NB4 (cell line): ENCODE measurements at regions not wholly inside any gene's neighbourhood (a gene's known extent, or its start where the extent isn't known, plus 50 kb on each side); places are given as distances from the start of the nearest gene placed in this dataset.

Source experiments
- DNase-seq: peaks from one replicate; pipeline ENCODE4 v3.0.0; 2010; ENCODE audit warnings: low read depth
- H3K4me3 ChIP-seq: one replicate; pipeline ENCODE4 v1.5.1; 2011; ENCODE audit warnings: mild to moderate bottlenecking, low read depth, low read length, moderate library complexity
- MYC ChIP-seq: IDR thresholded peaks from 2 replicates; pipeline ENCODE4 v1.6.1; 2011; ENCODE audit warnings: low read depth, low read length
- POLR2A ChIP-seq: IDR thresholded peaks from 2 replicates; pipeline ENCODE4 v1.6.1; 2011; ENCODE audit warnings: mild to moderate bottlenecking; ENCODE audit not compliant: insufficient read length; ENCODE audit errors: extremely low read depth
- TF ChIP-seq, protein P1 (sequence below): IDR thresholded peaks from 2 replicates; pipeline ENCODE4 v1.6.1; 2011; ENCODE audit warnings: low read depth, low read length
- TF ChIP-seq, protein P2 (sequence below): IDR thresholded peaks from one replicate; pipeline ENCODE4 v1.5.1; 2012; ENCODE audit warnings: low read depth, low read length

DNA sequence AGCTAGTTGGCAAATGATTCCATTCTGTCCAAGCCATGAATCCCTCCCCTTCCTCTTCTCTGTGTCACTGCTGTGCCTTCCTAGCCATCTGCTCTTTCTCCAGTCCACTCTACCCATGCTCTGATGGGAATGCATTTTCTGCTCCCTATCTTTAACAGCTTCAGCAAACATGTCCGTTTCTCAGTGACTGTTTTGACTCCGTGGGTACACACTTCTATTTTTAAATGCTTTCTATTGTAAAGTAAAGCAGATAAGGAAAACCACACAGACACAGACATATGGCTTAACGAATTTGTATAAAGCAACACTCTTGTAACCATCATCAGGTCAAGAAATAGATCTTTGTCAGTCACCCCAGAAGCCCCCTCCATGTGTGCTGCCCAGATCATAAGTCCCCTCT is 72.4 kb upstream of the KLHL13 start:
- TF ChIP-seq, protein P1, sequence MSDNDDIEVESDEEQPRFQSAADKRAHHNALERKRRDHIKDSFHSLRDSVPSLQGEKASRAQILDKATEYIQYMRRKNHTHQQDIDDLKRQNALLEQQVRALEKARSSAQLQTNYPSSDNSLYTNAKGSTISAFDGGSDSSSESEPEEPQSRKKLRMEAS = no peak
- TF ChIP-seq POLR2A (no peak), MYC (no peak)
- TF ChIP-seq, protein P2, sequence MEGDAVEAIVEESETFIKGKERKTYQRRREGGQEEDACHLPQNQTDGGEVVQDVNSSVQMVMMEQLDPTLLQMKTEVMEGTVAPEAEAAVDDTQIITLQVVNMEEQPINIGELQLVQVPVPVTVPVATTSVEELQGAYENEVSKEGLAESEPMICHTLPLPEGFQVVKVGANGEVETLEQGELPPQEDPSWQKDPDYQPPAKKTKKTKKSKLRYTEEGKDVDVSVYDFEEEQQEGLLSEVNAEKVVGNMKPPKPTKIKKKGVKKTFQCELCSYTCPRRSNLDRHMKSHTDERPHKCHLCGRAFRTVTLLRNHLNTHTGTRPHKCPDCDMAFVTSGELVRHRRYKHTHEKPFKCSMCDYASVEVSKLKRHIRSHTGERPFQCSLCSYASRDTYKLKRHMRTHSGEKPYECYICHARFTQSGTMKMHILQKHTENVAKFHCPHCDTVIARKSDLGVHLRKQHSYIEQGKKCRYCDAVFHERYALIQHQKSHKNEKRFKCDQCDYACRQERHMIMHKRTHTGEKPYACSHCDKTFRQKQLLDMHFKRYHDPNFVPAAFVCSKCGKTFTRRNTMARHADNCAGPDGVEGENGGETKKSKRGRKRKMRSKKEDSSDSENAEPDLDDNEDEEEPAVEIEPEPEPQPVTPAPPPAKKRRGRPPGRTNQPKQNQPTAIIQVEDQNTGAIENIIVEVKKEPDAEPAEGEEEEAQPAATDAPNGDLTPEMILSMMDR = no peak
- DNase-seq = peak; percentile 0
- H3K4me3 ChIP-seq = no peak overlapping the region

GRCh38 chrX:118189628-118190027 is 73.0 kb upstream of the KLHL13 start:
- no peak for TF ChIP-seq MYC
- TF ChIP-seq POLR2A = no peak
- TF ChIP-seq, protein P1 = no peak
- TF ChIP-seq, protein P2 = no peak
- no peak overlapping the region for H3K4me3 ChIP-seq
- no peak for DNase-seq

DNA sequence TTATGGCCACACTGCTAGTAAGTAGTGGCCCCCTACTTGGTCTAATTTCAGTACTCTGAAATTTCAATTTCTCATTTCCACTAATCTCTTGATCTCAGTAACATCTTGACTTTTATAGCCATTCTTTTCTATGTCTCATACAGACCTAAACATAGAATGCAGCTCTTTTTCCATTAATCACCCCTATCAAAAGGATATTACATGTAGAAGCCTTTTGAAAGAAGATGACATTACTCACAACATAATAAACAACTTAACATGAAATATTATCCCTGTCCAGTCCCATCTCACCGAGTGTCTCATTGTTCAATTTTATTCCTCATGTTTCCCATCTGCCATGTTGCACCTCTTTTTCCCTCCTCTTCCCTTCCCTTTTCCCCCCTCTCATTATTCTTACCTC is 81.1 kb upstream of the KLHL13 start:
- no peak for DNase-seq
- H3K4me3 ChIP-seq = no peak overlapping the region
- TF ChIP-seq, protein P1 = no peak
- TF ChIP-seq MYC = no peak
- TF ChIP-seq, protein P2 = no peak
- no peak for TF ChIP-seq POLR2A

DNA sequence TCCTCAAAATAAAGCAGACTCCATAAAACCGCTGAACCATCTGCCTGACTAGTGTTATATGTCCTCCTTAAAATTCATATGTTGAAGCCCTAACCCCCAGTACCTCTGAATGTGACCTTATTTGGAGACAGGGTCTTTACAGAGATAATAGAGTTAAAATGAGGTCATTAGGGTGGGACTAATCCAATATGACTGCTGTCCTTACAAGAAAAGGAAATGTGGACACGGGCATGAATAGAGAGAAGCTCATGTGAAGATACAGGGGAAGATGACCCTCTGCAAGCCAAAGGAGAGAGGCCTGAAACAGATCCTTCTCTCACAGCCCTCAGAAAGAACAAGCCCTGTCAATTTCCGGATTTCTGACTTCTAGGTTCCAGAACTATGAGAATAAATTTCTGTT is 82.0 kb upstream of the KLHL13 start:
- no peak for DNase-seq
- no peak for TF ChIP-seq POLR2A
- TF ChIP-seq, protein P1 = no peak
- TF ChIP-seq, protein P2 = no peak
- no peak overlapping the region for H3K4me3 ChIP-seq

- DNase-seq = no peak
- TF ChIP-seq, protein P1 = no peak
- TF ChIP-seq, protein P2 = no peak
- no peak for TF ChIP-seq POLR2A
- TF ChIP-seq MYC = no peak
Observed at GRCh38 chrX:118199997-118200396, 83.4 kb upstream of the KLHL13 start.

More at GRCh38 chrX:118199997-118200396, 83.4 kb upstream of the KLHL13 start:
- no peak overlapping the region for H3K4me3 ChIP-seq
